ENCODE measurements at regions not wholly inside any gene's neighbourhood (a gene's known extent, or its start where the extent isn't known, plus 50 kb on each side); places are given as distances from the start of the nearest gene placed in this dataset.

DNA sequence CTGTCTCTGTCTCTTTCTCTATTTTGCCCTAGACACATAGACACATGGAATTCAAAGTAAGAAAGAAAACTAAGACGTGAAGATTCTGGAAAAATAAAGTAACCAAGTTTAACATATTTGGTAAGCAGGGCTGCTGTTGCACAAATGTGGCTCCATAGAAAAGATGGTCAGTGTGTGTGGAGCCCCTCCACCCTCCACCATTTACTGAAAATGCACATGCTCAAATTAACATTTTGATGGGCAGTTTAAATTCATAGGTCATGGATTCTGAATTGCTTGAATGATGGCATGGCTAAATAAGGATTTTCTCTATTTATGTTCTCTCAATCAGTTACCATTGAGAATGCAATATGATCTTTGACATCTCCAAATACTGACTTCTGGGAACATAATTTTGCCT, 165.5 kb upstream of the CHRM2 start:
- TF ChIP-seq, protein P1, sequence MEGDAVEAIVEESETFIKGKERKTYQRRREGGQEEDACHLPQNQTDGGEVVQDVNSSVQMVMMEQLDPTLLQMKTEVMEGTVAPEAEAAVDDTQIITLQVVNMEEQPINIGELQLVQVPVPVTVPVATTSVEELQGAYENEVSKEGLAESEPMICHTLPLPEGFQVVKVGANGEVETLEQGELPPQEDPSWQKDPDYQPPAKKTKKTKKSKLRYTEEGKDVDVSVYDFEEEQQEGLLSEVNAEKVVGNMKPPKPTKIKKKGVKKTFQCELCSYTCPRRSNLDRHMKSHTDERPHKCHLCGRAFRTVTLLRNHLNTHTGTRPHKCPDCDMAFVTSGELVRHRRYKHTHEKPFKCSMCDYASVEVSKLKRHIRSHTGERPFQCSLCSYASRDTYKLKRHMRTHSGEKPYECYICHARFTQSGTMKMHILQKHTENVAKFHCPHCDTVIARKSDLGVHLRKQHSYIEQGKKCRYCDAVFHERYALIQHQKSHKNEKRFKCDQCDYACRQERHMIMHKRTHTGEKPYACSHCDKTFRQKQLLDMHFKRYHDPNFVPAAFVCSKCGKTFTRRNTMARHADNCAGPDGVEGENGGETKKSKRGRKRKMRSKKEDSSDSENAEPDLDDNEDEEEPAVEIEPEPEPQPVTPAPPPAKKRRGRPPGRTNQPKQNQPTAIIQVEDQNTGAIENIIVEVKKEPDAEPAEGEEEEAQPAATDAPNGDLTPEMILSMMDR (conservative IDR thresholded peaks at IDR 0.05) = no peak
- no peak for TF ChIP-seq ZFX (IDR thresholded peaks at IDR 0.05)

Data from C4-2B (cell line).